ENCODE measurements at regions not wholly inside any gene's neighbourhood (a gene's known extent, or its start where the extent isn't known, plus 50 kb on each side); places are given as distances from the start of the nearest gene placed in this dataset.
"Not testable (repeated sequence)": the region's sequence is repeated elsewhere in the genome, so short reads cannot be mapped to it uniquely, and the experiment has no call there.

- H3K36me3 ChIP-seq (replicated peaks) = no peaks in the 10 kb centered on the region
- no peak overlapping the region for H3K4me3 ChIP-seq (ENCODE audit: low read depth, low read length)
- H3K27me3 ChIP-seq (replicated peaks) = no peaks in the 10 kb centered on the region
- no peak overlapping the region for H3K27ac ChIP-seq
- no peak for DNase-seq
- in situ Hi-C loops (cut with HindIII; ENCODE audit: low pct_ligation_motif_present, low sequenced_read_pairs) = no loop called here
- TF ChIP-seq CTCF (IDR thresholded peaks at IDR 0.05; ENCODE audit: low read depth, low read length, missing control alignments) = no peak
Measured at GRCh38 chr14:101289911-101290310, 271.4 kb upstream of the DIO3 start.

GRCh38 chr14:101290611-101291010 lies 270.7 kb upstream of the DIO3 start:
- in situ Hi-C loops (cut with HindIII; ENCODE audit: low pct_ligation_motif_present, low sequenced_read_pairs) = no loop called here
- no peaks in the 10 kb centered on the region for H3K27me3 ChIP-seq (replicated peaks)
- no peak for TF ChIP-seq CTCF (IDR thresholded peaks at IDR 0.05; ENCODE audit: low read depth, low read length, missing control alignments)
- DNase-seq = no peak
- H3K4me3 ChIP-seq (ENCODE audit: low read depth, low read length) = no peak overlapping the region
- no peak overlapping the region for H3K27ac ChIP-seq
- H3K36me3 ChIP-seq (replicated peaks) = no peaks in the 10 kb centered on the region

- H3K4me3 ChIP-seq (ENCODE audit: low read depth, low read length) = no peak overlapping the region
- no peak for DNase-seq
Measured at GRCh38 chr14:101291390-101291789, 269.9 kb upstream of the DIO3 start.

GRCh38 chr14:101292448-101292847 lies 268.8 kb upstream of the DIO3 start:
- no peak for DNase-seq
- no peak overlapping the region for H3K4me3 ChIP-seq (ENCODE audit: low read depth, low read length)
- no peak overlapping the region for H3K27ac ChIP-seq
- no peaks in the 10 kb centered on the region for H3K36me3 ChIP-seq (replicated peaks)
- TF ChIP-seq CTCF (IDR thresholded peaks at IDR 0.05; ENCODE audit: low read depth, low read length, missing control alignments) = no peak
- in situ Hi-C loops (cut with HindIII; ENCODE audit: low pct_ligation_motif_present, low sequenced_read_pairs) = no loop called here
- no peaks in the 10 kb centered on the region for H3K27me3 ChIP-seq (replicated peaks)

More at GRCh38 chr14:101291390-101291789, 269.9 kb upstream of the DIO3 start:
- no peaks in the 10 kb centered on the region for H3K27me3 ChIP-seq (replicated peaks)
- H3K36me3 ChIP-seq (replicated peaks) = no peaks in the 10 kb centered on the region
- no peak overlapping the region for H3K27ac ChIP-seq
- in situ Hi-C loops (cut with HindIII; ENCODE audit: low pct_ligation_motif_present, low sequenced_read_pairs) = no loop called here
- TF ChIP-seq CTCF (IDR thresholded peaks at IDR 0.05; ENCODE audit: low read depth, low read length, missing control alignments) = no peak

GRCh38 chr14:101293605-101294004 lies 267.7 kb upstream of the DIO3 start:
- in situ Hi-C loops (cut with HindIII; ENCODE audit: low pct_ligation_motif_present, low sequenced_read_pairs) = no loop called here
- TF ChIP-seq CTCF (IDR thresholded peaks at IDR 0.05; ENCODE audit: low read depth, low read length, missing control alignments) = no peak
- Histone ChIP-seq H3K4me3 (ENCODE audit: low read depth, low read length) (no peak overlapping the region), H3K36me3 (replicated peaks) (no peaks in the 10 kb centered on the region), H3K27ac (no peak overlapping the region), H3K27me3 (replicated peaks) (no peaks in the 10 kb centered on the region)
- DNase-seq = no peak

- TF ChIP-seq CTCF (IDR thresholded peaks at IDR 0.05; ENCODE audit: low read depth, low read length, missing control alignments) = no peak
- Histone ChIP-seq H3K27ac (no peak overlapping the region), H3K4me3 (ENCODE audit: low read depth, low read length) (no peak overlapping the region), H3K36me3 (replicated peaks) (no peaks in the 10 kb centered on the region), H3K27me3 (replicated peaks) (no peaks in the 10 kb centered on the region)
- in situ Hi-C loops (cut with HindIII; ENCODE audit: low pct_ligation_motif_present, low sequenced_read_pairs) = no loop called here
- no peak for DNase-seq
Measured at GRCh38 chr14:101294136-101294535, 267.2 kb upstream of the DIO3 start.

GRCh38 chr14:101299781-101300180 lies 261.5 kb upstream of the DIO3 start:
- H3K27me3 ChIP-seq (replicated peaks); in situ Hi-C loops (cut with HindIII; ENCODE audit: low pct_ligation_motif_present, low sequenced_read_pairs); H3K27ac ChIP-seq; H3K36me3 ChIP-seq (replicated peaks); H3K4me3 ChIP-seq (ENCODE audit: low read depth, low read length); DNase-seq: not testable (repeated sequence)

Data from brain microvascular endothelial cell (primary cell).